ENCODE measurements at regions not wholly inside any gene's neighbourhood (a gene's known extent, or its start where the extent isn't known, plus 50 kb on each side); places are given as distances from the start of the nearest gene placed in this dataset.

DNA sequence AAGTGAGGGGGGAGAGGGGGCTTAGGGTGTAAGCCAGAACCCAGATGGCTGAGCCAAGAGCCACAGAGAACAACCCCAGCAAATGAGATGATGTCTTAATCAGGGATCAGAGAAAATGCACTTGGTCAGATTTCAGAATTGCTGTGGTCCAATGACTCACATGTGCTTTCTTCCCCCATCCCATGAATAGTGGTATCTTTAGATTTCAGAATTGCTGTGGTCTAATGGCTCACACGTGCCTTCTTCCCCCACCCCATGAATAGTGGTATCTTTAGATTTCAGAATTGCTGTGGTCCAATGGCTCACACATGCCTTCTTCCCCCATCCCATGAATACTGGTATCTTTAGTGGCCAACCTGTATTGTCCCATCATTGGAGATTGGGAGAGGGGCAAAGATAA lies 59.9 kb downstream of the IRX2 start:
- TF ChIP-seq, protein P1, sequence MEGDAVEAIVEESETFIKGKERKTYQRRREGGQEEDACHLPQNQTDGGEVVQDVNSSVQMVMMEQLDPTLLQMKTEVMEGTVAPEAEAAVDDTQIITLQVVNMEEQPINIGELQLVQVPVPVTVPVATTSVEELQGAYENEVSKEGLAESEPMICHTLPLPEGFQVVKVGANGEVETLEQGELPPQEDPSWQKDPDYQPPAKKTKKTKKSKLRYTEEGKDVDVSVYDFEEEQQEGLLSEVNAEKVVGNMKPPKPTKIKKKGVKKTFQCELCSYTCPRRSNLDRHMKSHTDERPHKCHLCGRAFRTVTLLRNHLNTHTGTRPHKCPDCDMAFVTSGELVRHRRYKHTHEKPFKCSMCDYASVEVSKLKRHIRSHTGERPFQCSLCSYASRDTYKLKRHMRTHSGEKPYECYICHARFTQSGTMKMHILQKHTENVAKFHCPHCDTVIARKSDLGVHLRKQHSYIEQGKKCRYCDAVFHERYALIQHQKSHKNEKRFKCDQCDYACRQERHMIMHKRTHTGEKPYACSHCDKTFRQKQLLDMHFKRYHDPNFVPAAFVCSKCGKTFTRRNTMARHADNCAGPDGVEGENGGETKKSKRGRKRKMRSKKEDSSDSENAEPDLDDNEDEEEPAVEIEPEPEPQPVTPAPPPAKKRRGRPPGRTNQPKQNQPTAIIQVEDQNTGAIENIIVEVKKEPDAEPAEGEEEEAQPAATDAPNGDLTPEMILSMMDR (IDR thresholded peaks at IDR 0.05; ENCODE audit: low read depth, low read length, poor library complexity, severe bottlenecking): no peak
- no peak for TF ChIP-seq EZH2phosphoT487 (IDR thresholded peaks at IDR 0.05; ENCODE audit: borderline replicate concordance, low read length)

All from DOHH2 (cell line).